Mononuclear cell (primary cell): ENCODE measurements at regions not wholly inside any gene's neighbourhood (a gene's known extent, or its start where the extent isn't known, plus 50 kb on each side); places are given as distances from the start of the nearest gene placed in this dataset.
"Not testable (repeated sequence)": the region's sequence is repeated elsewhere in the genome, so short reads cannot be mapped to it uniquely, and the experiment has no call there.

Experiments used
- H3K27me3 ChIP-seq: 2 replicates; pipeline ENCODE4 v1.6.0; 2011; ENCODE audit warnings: low read length, control low read depth; ENCODE audit not compliant: insufficient read depth
- H3K4me1 ChIP-seq: 2 replicates; pipeline ENCODE4 v1.5.1; 2011; ENCODE audit warnings: mild to moderate bottlenecking, low read length, control low read depth; ENCODE audit not compliant: insufficient read depth
- H3K4me3 ChIP-seq: 2 replicates; pipeline ENCODE4 v1.5.1; 2011; ENCODE audit warnings: mild to moderate bottlenecking, low read length, moderate library complexity
- H3K9me3 ChIP-seq: 2 replicates; pipeline ENCODE4 v1.5.1; 2011; ENCODE audit warnings: low read depth, mild to moderate bottlenecking, control low read depth, low read length

GRCh38 chr1:30438274-30438673, 285.1 kb downstream of the MATN1 start:
- not testable (repeated sequence) for H3K27me3 ChIP-seq, H3K4me1 ChIP-seq, H3K9me3 ChIP-seq, H3K4me3 ChIP-seq

- Histone ChIP-seq H3K27me3 (peaks cover 10% of the 10 kb centered on the region), H3K4me1 (no peaks in the 10 kb centered on the region), H3K4me3 (no peak overlapping the region), H3K9me3 (no peaks in the 10 kb centered on the region)
These were observed 286.3 kb downstream of the MATN1 start for GRCh38 chr1:30437059-30437576.

GRCh38 chr1:30427545-30427944, 295.8 kb downstream of the MATN1 start:
- H3K4me1 ChIP-seq, result no peaks in the 10 kb centered on the region
- peaks cover 8% of the 10 kb centered on the region for H3K9me3 ChIP-seq
- H3K27me3 ChIP-seq, result peaks cover 28% of the 10 kb centered on the region
- H3K4me3 ChIP-seq, result no peak overlapping the region

GRCh38 chr1:30425046-30425445, 298.3 kb downstream of the MATN1 start:
- no peaks in the 10 kb centered on the region for H3K4me1 ChIP-seq
- H3K27me3 ChIP-seq, result peaks cover 16% of the 10 kb centered on the region
- H3K4me3 ChIP-seq, result no peak overlapping the region
- H3K9me3 ChIP-seq, result peaks cover 8% of the 10 kb centered on the region

- Histone ChIP-seq H3K27me3 (peaks cover 5% of the 10 kb centered on the region), H3K9me3 (peaks cover 3% of the 10 kb centered on the region), H3K4me3 (no peak overlapping the region), H3K4me1 (no peaks in the 10 kb centered on the region)
These were observed 299.8 kb downstream of the MATN1 start for GRCh38 chr1:30423570-30423969.

GRCh38 chr1:30422251-30422650, 301.1 kb downstream of the MATN1 start:
- no peaks in the 10 kb centered on the region for H3K9me3 ChIP-seq
- no peak overlapping the region for H3K4me3 ChIP-seq
- no peaks in the 10 kb centered on the region for H3K4me1 ChIP-seq
- no peaks in the 10 kb centered on the region for H3K27me3 ChIP-seq

- no peaks in the 10 kb centered on the region for H3K27me3 ChIP-seq
- H3K4me3 ChIP-seq, result no peak overlapping the region
- H3K9me3 ChIP-seq, result no peaks in the 10 kb centered on the region
- H3K4me1 ChIP-seq, result no peaks in the 10 kb centered on the region
These were observed 302.8 kb downstream of the MATN1 start for GRCh38 chr1:30420519-30421050.

GRCh38 chr1:30419831-30420230, 303.6 kb downstream of the MATN1 start:
- H3K27me3 ChIP-seq, result no peaks in the 10 kb centered on the region
- H3K4me3 ChIP-seq, result no peak overlapping the region
- no peaks in the 10 kb centered on the region for H3K9me3 ChIP-seq
- no peaks in the 10 kb centered on the region for H3K4me1 ChIP-seq

GRCh38 chr1:30418939-30419720, 304.3 kb downstream of the MATN1 start:
- H3K9me3 ChIP-seq, result no peaks in the 10 kb centered on the region
- H3K27me3 ChIP-seq, result no peaks in the 10 kb centered on the region
- no peak overlapping the region for H3K4me3 ChIP-seq
- no peaks in the 10 kb centered on the region for H3K4me1 ChIP-seq

GRCh38 chr1:30418061-30418938, 305.1 kb downstream of the MATN1 start:
- Histone ChIP-seq H3K27me3 (no peaks in the 10 kb centered on the region), H3K4me1 (no peaks in the 10 kb centered on the region), H3K9me3 (no peaks in the 10 kb centered on the region), H3K4me3 (no peak overlapping the region)

GRCh38 chr1:30417701-30418046, 305.7 kb downstream of the MATN1 start:
- Histone ChIP-seq H3K27me3 (no peaks in the 10 kb centered on the region), H3K4me1 (no peaks in the 10 kb centered on the region), H3K4me3 (no peak overlapping the region), H3K9me3 (no peaks in the 10 kb centered on the region)

- no peaks in the 10 kb centered on the region for H3K9me3 ChIP-seq
These were observed 306.2 kb downstream of the MATN1 start for GRCh38 chr1:30417001-30417700.

GRCh38 chr1:30416221-30416820, 307.1 kb downstream of the MATN1 start:
- H3K4me3 ChIP-seq, result no peak overlapping the region
- H3K27me3 ChIP-seq, result no peaks in the 10 kb centered on the region
- no peaks in the 10 kb centered on the region for H3K4me1 ChIP-seq
- H3K9me3 ChIP-seq, result no peaks in the 10 kb centered on the region

More at GRCh38 chr1:30417001-30417700, 306.2 kb downstream of the MATN1 start:
- Histone ChIP-seq H3K4me1 (no peaks in the 10 kb centered on the region), H3K4me3 (no peak overlapping the region), H3K27me3 (no peaks in the 10 kb centered on the region)

- Histone ChIP-seq H3K4me1 (no peaks in the 10 kb centered on the region), H3K4me3 (no peak overlapping the region), H3K27me3 (no peaks in the 10 kb centered on the region), H3K9me3 (no peaks in the 10 kb centered on the region)
These were observed 308.0 kb downstream of the MATN1 start for GRCh38 chr1:30415171-30415940.
